ENCODE measurements at regions not wholly inside any gene's neighbourhood (a gene's known extent, or its start where the extent isn't known, plus 50 kb on each side); places are given as distances from the start of the nearest gene placed in this dataset.
A peak's percentile ranks its signal among the peaks of the same experiment; 100 is the strongest.

DNA sequence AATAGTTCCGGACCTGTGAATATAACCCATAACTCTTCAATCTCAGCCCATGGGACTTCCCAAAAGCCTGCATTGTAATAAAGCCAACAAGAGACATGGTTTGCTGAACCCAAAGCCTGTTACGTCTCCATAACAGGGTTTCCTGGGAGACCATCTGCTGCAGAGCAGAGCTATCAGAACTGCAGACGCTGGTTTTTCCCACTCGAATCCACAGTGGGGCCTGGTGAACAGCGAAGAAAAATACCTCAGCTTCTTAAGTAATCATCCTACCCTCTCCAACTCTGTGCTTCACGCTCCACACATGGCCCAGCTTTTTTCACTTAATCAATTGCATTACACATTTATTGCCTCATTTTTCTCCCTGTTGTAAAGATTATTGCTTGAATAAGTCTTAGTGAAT, 409.5 kb upstream of the GRIA1 start:
- no peaks in the 10 kb centered on the region for H3K9me3 ChIP-seq
- ATAC-seq (no peak), DNase-seq (no peak), FAIRE-seq (no peak)
- intact Hi-C loops (cut with DNase I) = no loop called here
- 63 to 71% methylated on average over 6 of the region's 6 CpGs for WGBS, 2 donors
- no peaks in the 10 kb centered on the region for H3K36me3 ChIP-seq
- no peaks in the 10 kb centered on the region for H3K27me3 ChIP-seq
- no peak overlapping the region for H3K4me3 ChIP-seq
- no peak for TF ChIP-seq CTCF (IDR thresholded peaks at IDR 0.05)
- H3K27ac ChIP-seq = no peak overlapping the region
- no peaks in the 10 kb centered on the region for H3K4me1 ChIP-seq

GRCh38 chr5:153081385-153081784, 409.1 kb upstream of the GRIA1 start:
- WGBS, 2 donors = 35 to 38% methylated on average over 4 of the region's 4 CpGs
- no peaks in the 10 kb centered on the region for H3K4me1 ChIP-seq
- no peaks in the 10 kb centered on the region for H3K27me3 ChIP-seq
- H3K9me3 ChIP-seq = no peaks in the 10 kb centered on the region
- FAIRE-seq (no peak), ATAC-seq (peak in 1 of 4 donors; percentile 51), DNase-seq (no peak)
- H3K27ac ChIP-seq = no peak overlapping the region
- H3K4me3 ChIP-seq = no peak overlapping the region
- no peak for TF ChIP-seq CTCF (IDR thresholded peaks at IDR 0.05)
- intact Hi-C loops (cut with DNase I) = no loop called here
- H3K36me3 ChIP-seq = no peaks in the 10 kb centered on the region

DNA sequence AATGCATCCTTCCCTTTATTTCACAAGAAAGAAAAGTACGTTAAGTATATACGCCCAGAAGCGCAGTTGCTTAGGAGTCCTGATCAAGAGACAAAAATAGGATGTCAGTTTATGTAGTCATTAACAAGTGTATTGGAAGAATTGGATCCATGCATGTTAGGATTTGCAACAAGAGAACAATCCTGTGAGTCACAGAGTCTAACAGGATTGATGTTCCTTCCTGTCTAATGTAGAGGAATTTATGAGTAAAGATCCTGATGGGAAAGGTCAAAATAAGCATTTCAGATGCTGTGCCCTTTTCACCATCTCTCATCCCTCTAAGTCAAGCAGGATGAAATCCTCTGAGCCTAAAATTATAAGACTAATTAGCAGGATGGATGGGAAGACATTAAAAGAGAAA, 406.0 kb upstream of the GRIA1 start:
- FAIRE-seq = no peak
- no peak overlapping the region for H3K27ac ChIP-seq
- 88 to 93% methylated on average over 3 of the region's 3 CpGs for WGBS, 2 donors

GRCh38 chr5:153086486-153086885, 404.0 kb upstream of the GRIA1 start:
- FAIRE-seq (no peak), DNase-seq (no peak), ATAC-seq (peak in 2 of 4 donors; percentile 37 to 44)
- no peaks in the 10 kb centered on the region for H3K4me1 ChIP-seq
- H3K27ac ChIP-seq = no peak overlapping the region
- intact Hi-C loops (cut with DNase I) = no loop called here
- WGBS, 2 donors = 49 to 56% methylated on average over 2 of the region's 2 CpGs
- H3K9me3 ChIP-seq = no peaks in the 10 kb centered on the region
- H3K27me3 ChIP-seq = no peaks in the 10 kb centered on the region
- TF ChIP-seq CTCF (IDR thresholded peaks at IDR 0.05) = no peak
- no peaks in the 10 kb centered on the region for H3K36me3 ChIP-seq
- no peak overlapping the region for H3K4me3 ChIP-seq

More for the DNA sequence above, 406.0 kb upstream of the GRIA1 start:
- intact Hi-C loops (cut with DNase I) = no loop called here
- no peak for ATAC-seq
- H3K27me3 ChIP-seq = no peaks in the 10 kb centered on the region
- no peaks in the 10 kb centered on the region for H3K9me3 ChIP-seq
- no peaks in the 10 kb centered on the region for H3K36me3 ChIP-seq
- no peak overlapping the region for H3K4me3 ChIP-seq
- DNase-seq = no peak
- no peaks in the 10 kb centered on the region for H3K4me1 ChIP-seq
- TF ChIP-seq CTCF (IDR thresholded peaks at IDR 0.05) = no peak

- H3K9me3 ChIP-seq = no peaks in the 10 kb centered on the region
- FAIRE-seq = no peak
- H3K36me3 ChIP-seq = no peaks in the 10 kb centered on the region
- DNase-seq = no peak
- H3K27ac ChIP-seq = no peak overlapping the region
- H3K4me1 ChIP-seq = no peaks in the 10 kb centered on the region
- intact Hi-C loops (cut with DNase I) = no loop called here
- no peak for TF ChIP-seq CTCF (IDR thresholded peaks at IDR 0.05)
- no peak overlapping the region for H3K4me3 ChIP-seq
- no peaks in the 10 kb centered on the region for H3K27me3 ChIP-seq
- ATAC-seq = no peak
- 75 to 85% methylated on average over 1 of the region's 1 CpG for WGBS, 2 donors
Observed at GRCh38 chr5:153088538-153088937, 401.9 kb upstream of the GRIA1 start.

Measured in pancreas (tissue), 10 donors.